ENCODE measurements at regions not wholly inside any gene's neighbourhood (a gene's known extent, or its start where the extent isn't known, plus 50 kb on each side); places are given as distances from the start of the nearest gene placed in this dataset.

GRCh38 chr3:13254028-13254951 lies 165.8 kb downstream of the NUP210 start:
- DNase-seq = no peak
- Mint-ChIP-seq H3K4me3 (no peak overlapping the region), H3K27ac (no peak overlapping the region), H3K27me3 (no peaks in the 10 kb centered on the region), H3K4me1 (no peaks in the 10 kb centered on the region), H3K9me3 (no peaks in the 10 kb centered on the region), H3K36me3 (no peaks in the 10 kb centered on the region)

- H3K27me3 Mint-ChIP-seq = no peaks in the 10 kb centered on the region
- no peak overlapping the region for H3K27ac Mint-ChIP-seq
- DNase-seq = no peak
- H3K36me3 Mint-ChIP-seq = no peaks in the 10 kb centered on the region
- H3K9me3 Mint-ChIP-seq = no peaks in the 10 kb centered on the region
- H3K4me1 Mint-ChIP-seq = no peaks in the 10 kb centered on the region
- H3K4me3 Mint-ChIP-seq = no peak overlapping the region
Observed at GRCh38 chr3:13253208-13253937, 166.7 kb downstream of the NUP210 start.

- Mint-ChIP-seq H3K36me3 (no peaks in the 10 kb centered on the region), H3K9me3 (no peaks in the 10 kb centered on the region), H3K27me3 (no peaks in the 10 kb centered on the region), H3K4me3 (no peak overlapping the region), H3K27ac (no peak overlapping the region), H3K4me1 (no peaks in the 10 kb centered on the region)
- DNase-seq = no peak
Observed at GRCh38 chr3:13252207-13252606, 167.9 kb downstream of the NUP210 start.

- H3K36me3 Mint-ChIP-seq = no peaks in the 10 kb centered on the region
- H3K27ac Mint-ChIP-seq = no peak overlapping the region
- no peaks in the 10 kb centered on the region for H3K27me3 Mint-ChIP-seq
- H3K4me3 Mint-ChIP-seq = no peak overlapping the region
- DNase-seq = no peak
- H3K4me1 Mint-ChIP-seq = no peaks in the 10 kb centered on the region
- H3K9me3 Mint-ChIP-seq = no peaks in the 10 kb centered on the region
Observed at GRCh38 chr3:13251166-13251903, 168.8 kb downstream of the NUP210 start.

- Mint-ChIP-seq H3K27me3 (no peaks in the 10 kb centered on the region), H3K27ac (no peak overlapping the region), H3K36me3 (no peaks in the 10 kb centered on the region), H3K4me1 (no peaks in the 10 kb centered on the region), H3K9me3 (no peaks in the 10 kb centered on the region), H3K4me3 (no peak overlapping the region)
- no peak for DNase-seq
Observed at GRCh38 chr3:13249664-13250390, 170.3 kb downstream of the NUP210 start.

GRCh38 chr3:13248640-13249039 lies 171.5 kb downstream of the NUP210 start:
- no peak overlapping the region for H3K4me3 Mint-ChIP-seq
- no peaks in the 10 kb centered on the region for H3K4me1 Mint-ChIP-seq
- DNase-seq = no peak
- H3K27me3 Mint-ChIP-seq = no peaks in the 10 kb centered on the region
- H3K9me3 Mint-ChIP-seq = no peaks in the 10 kb centered on the region
- H3K27ac Mint-ChIP-seq = no peak overlapping the region
- no peaks in the 10 kb centered on the region for H3K36me3 Mint-ChIP-seq

- no peak for DNase-seq
- no peak overlapping the region for H3K4me3 Mint-ChIP-seq
- no peaks in the 10 kb centered on the region for H3K9me3 Mint-ChIP-seq
- no peaks in the 10 kb centered on the region for H3K36me3 Mint-ChIP-seq
- no peaks in the 10 kb centered on the region for H3K4me1 Mint-ChIP-seq
- H3K27me3 Mint-ChIP-seq = no peaks in the 10 kb centered on the region
- H3K27ac Mint-ChIP-seq = no peak overlapping the region
Observed at GRCh38 chr3:13245615-13245978, 172.4 kb upstream of the IQSEC1 start.

GRCh38 chr3:13243586-13243985 lies 170.4 kb upstream of the IQSEC1 start:
- Mint-ChIP-seq H3K27ac (no peak overlapping the region), H3K9me3 (no peaks in the 10 kb centered on the region), H3K4me1 (no peaks in the 10 kb centered on the region), H3K27me3 (no peaks in the 10 kb centered on the region), H3K4me3 (no peak overlapping the region), H3K36me3 (no peaks in the 10 kb centered on the region)
- no peak for DNase-seq

- Mint-ChIP-seq H3K4me1 (no peaks in the 10 kb centered on the region), H3K36me3 (no peaks in the 10 kb centered on the region), H3K9me3 (no peaks in the 10 kb centered on the region), H3K27ac (no peak overlapping the region), H3K4me3 (no peak overlapping the region), H3K27me3 (no peaks in the 10 kb centered on the region)
- DNase-seq = no peak
Observed at GRCh38 chr3:13242364-13242737, 169.1 kb upstream of the IQSEC1 start.

GRCh38 chr3:13241621-13242363 lies 168.6 kb upstream of the IQSEC1 start:
- Mint-ChIP-seq H3K27ac (no peak overlapping the region), H3K4me3 (no peak overlapping the region)

GRCh38 chr3:13240928-13241618 lies 167.8 kb upstream of the IQSEC1 start:
- H3K4me3 Mint-ChIP-seq = no peak overlapping the region
- no peaks in the 10 kb centered on the region for H3K9me3 Mint-ChIP-seq
- H3K27me3 Mint-ChIP-seq = no peaks in the 10 kb centered on the region
- no peak overlapping the region for H3K27ac Mint-ChIP-seq
- no peaks in the 10 kb centered on the region for H3K36me3 Mint-ChIP-seq
- H3K4me1 Mint-ChIP-seq = no peaks in the 10 kb centered on the region
- no peak for DNase-seq

More at GRCh38 chr3:13241621-13242363, 168.6 kb upstream of the IQSEC1 start:
- DNase-seq = no peak
- no peaks in the 10 kb centered on the region for H3K27me3 Mint-ChIP-seq
- no peaks in the 10 kb centered on the region for H3K36me3 Mint-ChIP-seq
- no peaks in the 10 kb centered on the region for H3K9me3 Mint-ChIP-seq
- H3K4me1 Mint-ChIP-seq = no peaks in the 10 kb centered on the region

GRCh38 chr3:13239467-13239760 lies 166.2 kb upstream of the IQSEC1 start:
- Mint-ChIP-seq H3K27ac (no peak overlapping the region), H3K36me3 (no peaks in the 10 kb centered on the region), H3K9me3 (no peaks in the 10 kb centered on the region), H3K4me1 (peaks cover 11% of the 10 kb centered on the region), H3K4me3 (no peak overlapping the region), H3K27me3 (peaks cover 4% of the 10 kb centered on the region)
- no peak for DNase-seq

GRCh38 chr3:13238687-13239466 lies 165.6 kb upstream of the IQSEC1 start:
- no peak overlapping the region for H3K27ac Mint-ChIP-seq
- H3K9me3 Mint-ChIP-seq = no peaks in the 10 kb centered on the region
- no peaks in the 10 kb centered on the region for H3K36me3 Mint-ChIP-seq
- no peak for DNase-seq
- H3K27me3 Mint-ChIP-seq = peaks cover 4% of the 10 kb centered on the region
- H3K4me3 Mint-ChIP-seq = no peak overlapping the region
- peaks cover 16% of the 10 kb centered on the region for H3K4me1 Mint-ChIP-seq
